ENCODE measurements at regions not wholly inside any gene's neighbourhood (a gene's known extent, or its start where the extent isn't known, plus 50 kb on each side); places are given as distances from the start of the nearest gene placed in this dataset.

DNA sequence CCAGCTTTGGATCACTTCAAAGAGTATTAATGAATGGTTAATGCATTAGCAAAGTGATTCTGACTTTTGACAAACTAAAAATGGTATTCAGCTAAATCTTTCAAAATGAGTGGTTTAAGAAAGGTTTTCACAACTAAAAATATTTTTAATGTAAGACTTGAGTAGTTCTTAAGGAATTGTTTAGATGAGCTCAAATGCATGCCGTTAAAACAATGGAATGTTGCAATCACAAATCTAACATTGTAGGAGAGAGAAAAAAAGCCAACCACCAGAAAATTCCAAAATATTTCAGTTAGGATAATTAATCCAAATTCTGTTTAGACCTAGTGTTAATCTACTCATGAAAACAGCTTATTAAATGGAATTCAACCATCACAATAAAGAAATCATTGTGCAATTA lies 1044.8 kb upstream of the SLC10A2 start:
- TF ChIP-seq EP300 (IDR thresholded peaks at IDR 0.05) (no peak), POLR2A (IDR thresholded peaks at IDR 0.05) (no peak)

Data from gastroesophageal sphincter (tissue), 2 donors.